ENCODE measurements at regions not wholly inside any gene's neighbourhood (a gene's known extent, or its start where the extent isn't known, plus 50 kb on each side); places are given as distances from the start of the nearest gene placed in this dataset.
"Not testable (repeated sequence)": the region's sequence is repeated elsewhere in the genome, so short reads cannot be mapped to it uniquely, and the experiment has no call there.

DNA sequence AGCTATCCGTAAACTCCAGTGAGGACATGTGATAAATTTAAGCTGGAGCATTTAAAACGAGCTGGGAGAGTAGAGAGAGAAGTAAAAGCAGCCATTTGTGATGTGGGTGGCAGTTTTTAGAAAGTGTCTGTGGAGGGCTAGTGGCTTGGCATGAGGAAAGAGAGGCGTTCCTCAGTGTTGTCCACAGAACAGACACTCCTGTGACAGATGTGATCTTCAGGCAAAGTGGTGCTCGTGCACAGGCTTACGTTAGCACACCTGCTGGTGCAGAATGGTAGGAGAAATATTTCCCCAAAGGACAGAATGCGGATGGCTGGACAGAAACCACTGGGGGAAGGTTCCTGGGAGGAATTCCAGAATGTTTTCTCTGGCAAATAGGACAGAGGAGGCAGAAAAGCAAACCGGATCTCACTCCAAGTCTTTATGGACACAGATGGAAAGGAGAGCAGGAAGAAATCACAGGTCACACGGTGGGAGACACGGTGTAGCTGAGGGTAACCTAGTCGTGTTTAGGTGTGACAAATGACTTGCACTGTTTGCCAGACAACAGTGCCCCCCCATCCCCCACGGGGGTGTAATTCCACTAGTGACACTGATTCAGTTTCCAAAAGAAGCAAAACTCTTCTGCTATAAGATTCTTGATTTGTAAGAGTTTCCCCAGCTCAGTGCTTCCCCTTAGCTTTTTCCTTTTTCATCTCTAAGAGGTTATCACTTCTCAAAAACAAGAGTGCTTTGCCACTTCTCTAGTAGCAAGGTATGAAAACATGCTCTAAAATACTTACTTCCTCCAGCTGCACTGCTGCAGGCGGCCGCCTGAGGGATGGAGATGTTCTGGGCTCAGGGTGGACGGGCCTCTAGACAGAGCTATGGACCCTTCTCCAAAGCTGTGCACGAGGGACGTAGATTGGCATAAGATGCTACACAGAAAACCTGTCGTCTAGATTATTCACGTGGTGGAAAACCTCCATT, 293.2 kb downstream of the QKI start:
- DNase-seq = no peak

DNA sequence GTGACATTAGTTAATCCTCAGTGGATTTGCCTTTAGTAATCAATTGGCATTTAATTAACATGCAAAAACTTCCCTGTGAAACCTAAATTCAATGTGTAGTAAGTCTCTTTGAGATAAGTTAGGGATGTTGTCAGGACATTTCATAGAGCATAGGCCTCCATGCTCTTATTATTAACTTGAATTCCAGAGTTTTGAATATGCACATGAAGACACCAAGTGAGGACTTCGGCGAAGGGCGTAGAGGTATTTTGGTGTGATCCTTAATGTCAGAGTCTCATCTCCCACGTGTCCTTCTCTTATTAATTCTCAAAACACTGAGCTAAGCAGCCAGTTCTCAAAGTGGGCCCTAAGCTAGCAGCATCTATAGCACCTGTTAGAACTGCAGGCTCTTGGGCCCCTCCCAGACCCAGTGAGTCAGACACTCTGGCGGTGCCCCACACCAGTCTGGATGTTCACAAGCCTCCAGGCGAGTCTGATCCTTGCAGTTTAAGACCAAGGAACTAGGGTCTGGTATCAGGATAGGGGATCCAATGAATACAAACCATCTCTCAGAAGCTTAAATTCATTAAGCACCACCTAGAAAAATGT, 292.1 kb downstream of the QKI start:
- no peak for DNase-seq

GRCh38 chr6:163705923-163706322, 291.4 kb downstream of the QKI start:
- no peak for DNase-seq

- DNase-seq = no peak
Observed at GRCh38 chr6:163702736-163703135, 288.2 kb downstream of the QKI start.

DNA sequence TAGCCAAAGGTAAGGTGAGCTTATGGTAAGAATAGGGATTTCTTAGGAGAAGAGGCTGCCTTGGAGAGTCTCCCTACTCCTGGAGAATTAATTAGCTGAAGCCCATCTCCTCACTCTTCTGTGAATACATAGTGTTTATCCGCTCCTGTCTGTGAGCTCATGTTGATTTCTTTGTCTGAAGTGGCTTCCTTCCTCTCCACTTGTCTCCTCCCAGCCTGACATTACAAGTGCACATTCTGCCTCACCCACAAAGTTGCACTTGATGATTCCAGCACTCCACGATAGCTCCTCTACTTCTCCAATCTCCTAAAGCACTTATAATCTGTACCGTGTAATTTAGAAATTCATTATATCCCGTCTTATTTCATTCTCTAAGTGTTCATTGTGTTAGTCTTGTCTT, 287.2 kb downstream of the QKI start:
- no peak for DNase-seq

- DNase-seq = no peak
Observed at GRCh38 chr6:163698086-163698485, 283.6 kb downstream of the QKI start.

DNA sequence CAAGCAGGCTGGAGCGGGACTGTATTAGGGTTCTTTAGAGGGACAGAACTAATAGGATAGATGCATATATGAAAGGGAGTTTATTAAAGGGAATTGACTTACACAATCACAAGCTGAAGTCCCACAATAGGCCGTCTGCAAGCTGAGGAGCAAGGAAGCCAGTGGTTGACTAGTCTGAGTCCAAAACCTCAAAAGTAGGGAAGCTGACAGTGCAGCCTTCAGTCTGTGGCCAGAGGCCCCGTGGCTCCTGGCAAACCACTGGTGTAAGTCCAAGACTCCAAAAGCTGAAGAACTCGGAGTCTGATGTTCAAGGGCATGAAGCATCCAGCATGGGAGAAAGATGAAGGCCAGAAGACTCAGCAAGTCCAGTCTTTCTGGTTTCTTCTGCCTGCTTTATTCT, 281.8 kb downstream of the QKI start:
- DNase-seq = not testable (repeated sequence)

- DNase-seq = no peak
Observed at GRCh38 chr6:163695414-163695864, 280.9 kb downstream of the QKI start.

- no peak for DNase-seq
Observed at GRCh38 chr6:163694988-163695398, 280.5 kb downstream of the QKI start.

DNA sequence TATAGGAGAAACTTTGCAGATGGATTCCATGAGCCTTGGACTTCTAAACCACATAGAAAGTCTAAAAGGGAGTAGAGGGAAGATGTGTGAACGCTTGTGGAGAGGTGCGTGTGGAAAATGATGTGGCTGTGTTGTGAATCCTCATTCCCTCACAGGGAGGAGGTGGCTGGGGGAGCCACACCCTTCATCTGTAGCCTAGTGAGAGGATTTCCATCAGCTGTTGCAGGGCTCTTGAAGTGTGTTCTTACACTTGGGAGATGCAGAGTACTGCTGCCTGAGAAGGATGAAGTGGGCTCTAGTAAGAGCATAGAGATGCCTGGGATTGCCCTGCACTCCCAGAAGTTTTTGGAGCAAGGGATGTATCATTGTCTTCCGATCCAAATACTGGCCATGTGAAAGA, 279.6 kb downstream of the QKI start:
- DNase-seq = no peak

DNA sequence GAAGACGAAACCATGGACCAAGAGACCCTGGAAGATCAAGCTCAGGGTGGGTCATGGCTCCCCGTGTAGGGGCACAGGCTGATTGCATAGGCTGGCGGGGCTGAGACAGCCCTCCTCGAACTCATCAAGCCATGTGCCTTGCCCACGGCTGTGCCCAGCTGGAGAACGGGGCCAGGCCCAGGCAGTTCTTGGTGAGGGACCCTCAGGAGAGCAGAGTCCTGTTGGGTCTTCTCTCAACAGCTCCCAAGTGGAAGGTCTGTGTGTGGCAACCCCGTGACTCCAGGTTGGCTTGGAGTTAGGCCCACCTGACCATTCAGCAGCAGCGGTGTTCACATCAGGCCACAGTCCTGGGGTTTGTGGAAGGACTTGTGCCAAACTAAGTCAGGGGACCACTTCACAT, 276.5 kb downstream of the QKI start:
- DNase-seq = no peak

DNA sequence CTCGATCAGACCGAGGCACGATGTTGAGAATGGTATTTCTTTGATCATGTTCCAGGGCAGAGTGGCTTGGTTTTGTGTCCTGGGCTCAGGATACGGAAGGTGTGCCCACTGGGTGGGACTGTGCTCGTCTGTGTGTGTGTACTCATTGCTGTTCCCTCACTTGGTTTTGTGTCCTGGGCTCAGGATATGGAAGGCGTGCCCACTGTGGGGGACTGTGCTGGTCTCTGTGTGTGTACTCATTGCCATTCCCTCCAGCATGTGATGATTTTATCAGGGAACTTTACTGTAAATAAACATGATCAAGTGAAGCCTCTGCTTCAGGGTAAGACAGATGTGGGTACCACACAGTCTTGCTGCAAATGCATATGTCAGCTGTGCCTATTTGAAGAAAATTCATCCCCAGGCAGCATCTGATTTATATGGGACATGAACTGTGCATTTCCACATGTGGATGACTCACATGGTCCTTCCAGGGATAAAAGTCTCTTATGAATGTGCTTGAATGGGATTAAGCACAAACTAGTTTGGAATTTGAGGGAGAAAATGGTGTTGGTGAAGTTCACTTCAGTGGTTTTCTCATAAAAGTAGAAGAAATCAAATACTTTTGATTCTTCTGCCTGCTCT, 274.3 kb downstream of the QKI start:
- no peak for DNase-seq

DNA sequence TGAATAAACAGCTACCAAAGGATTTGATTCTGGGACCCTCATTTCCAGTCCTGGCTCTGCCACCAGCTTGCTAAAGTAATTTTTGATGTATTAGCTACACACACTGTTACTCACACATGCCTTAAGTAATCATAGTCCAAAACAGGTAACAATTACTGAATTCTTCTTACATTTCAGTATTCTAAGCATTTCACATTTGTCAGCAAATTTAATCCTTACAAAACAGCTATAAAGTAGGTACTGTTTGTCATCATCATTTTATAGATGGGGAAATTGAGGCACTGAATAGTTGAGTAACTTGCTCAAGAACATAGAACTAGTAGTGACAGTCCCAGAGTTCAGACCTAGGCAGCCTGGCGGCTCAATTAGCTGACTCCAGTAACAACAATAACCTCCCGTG, 272.6 kb downstream of the QKI start:
- DNase-seq = no peak

DNA sequence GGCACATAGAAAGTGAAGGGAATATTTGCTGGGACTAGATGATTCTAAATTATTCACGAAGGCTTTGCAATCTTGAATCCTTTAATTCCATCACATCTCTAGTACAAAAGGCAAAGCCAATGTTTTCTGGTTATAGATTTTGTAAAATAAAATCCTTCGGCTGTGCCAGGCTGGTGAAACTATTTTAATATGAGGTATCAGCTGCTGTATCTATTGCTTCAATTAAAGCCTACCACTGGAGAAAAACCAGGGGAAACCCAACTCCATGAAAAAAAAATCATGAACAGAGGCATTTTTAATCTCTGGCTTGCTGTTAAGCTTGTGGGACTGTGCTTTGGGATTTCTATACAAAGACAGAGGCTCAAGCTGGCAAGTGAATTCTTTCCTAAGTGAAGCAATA, 271.8 kb downstream of the QKI start:
- DNase-seq = no peak

DNA sequence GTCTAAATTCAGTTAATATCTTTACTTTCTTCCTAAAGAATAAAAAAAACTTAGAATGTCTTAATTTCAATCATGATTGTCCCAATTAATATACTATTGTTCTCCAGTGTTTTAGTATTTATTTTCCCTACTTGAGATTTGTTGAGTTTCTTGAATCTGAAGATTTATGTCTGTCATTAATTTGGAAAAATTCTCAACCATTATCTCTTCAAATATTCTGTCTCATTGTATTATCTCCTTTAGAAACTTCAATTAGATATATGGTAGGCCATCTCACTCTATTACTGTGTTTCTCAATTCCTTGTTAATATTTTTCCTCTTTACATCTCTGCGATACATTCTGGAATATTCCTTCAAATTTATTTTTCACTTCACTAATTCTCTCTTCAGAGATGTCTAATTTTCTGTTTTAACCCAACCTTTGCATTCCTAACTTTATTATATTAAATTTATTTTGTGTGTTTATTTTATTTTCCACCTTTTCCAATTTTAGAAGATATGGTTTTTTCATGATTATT, 268.6 kb downstream of the QKI start:
- no peak for DNase-seq

GRCh38 chr6:163679753-163680152, 265.2 kb downstream of the QKI start:
- DNase-seq = no peak

DNA sequence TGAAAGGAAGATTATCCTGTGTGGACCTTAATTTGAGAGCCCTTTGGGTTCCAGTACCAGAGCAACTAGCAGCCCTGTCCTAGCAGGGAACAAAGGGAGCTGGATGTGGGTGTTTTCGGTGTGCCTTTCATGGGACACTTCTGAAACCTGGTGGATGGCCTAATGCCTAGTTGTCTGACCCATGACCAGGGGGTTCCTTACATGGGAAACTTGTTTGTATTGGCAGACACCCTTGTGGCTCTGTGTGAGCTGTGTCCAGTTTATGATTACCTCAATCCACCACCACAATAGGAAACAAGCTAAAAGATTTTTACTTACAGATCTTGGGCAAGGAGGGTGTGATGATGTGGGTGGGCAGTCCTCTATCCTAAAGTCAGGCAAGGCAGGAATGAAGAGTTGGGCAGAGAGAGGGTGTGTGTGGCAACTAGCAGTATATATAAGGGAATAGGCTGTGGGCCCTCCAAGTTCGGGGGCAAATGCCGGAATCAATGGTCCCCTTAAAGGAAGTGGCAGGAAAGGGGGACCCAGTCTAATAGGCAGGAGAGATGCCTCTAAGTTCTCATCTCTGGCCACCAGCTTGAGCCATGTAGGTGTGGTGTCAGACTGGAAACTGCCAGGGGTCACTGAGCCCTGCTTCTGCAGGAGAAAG, 264.6 kb downstream of the QKI start:
- no peak for DNase-seq

DNA sequence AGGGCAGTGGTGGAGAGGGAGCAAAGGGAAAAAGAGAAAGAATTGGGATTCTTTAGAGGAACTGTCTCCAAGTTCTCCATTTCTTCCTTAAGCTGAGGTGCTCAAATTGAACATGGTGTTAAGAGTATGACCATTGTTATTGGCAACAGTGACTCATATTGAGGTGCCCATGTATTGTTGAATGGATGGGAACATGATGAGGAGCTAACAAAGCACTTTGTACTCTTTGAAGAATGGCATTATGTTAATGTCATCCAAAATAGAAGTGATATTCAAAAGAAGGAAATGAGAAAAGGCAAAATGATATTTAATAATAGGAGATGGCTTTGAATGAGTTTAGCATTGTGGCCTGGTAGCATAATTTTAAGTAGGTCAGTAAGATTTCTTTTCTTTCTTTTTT, 261.1 kb downstream of the QKI start:
- DNase-seq = no peak

DNA sequence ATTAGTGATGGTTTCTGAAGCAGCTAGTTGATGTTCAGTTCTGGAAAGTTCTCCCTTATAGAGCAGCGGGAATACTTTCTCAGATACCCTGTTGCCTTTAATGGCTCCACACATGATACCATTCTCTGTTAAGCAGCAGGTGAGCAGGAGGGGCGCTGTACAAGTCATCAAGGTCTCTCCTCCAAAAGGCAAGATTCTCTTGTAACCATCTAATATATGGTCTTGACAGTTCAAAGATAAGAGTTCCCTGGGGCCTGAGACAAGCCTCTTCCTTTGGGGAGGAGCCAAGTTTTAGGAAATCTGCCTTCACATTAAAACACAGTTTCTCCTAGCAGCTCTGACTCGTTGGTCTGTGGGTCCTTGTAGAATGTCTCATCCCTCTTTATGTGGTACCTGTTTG, 258.2 kb downstream of the QKI start:
- no peak for DNase-seq

DNA sequence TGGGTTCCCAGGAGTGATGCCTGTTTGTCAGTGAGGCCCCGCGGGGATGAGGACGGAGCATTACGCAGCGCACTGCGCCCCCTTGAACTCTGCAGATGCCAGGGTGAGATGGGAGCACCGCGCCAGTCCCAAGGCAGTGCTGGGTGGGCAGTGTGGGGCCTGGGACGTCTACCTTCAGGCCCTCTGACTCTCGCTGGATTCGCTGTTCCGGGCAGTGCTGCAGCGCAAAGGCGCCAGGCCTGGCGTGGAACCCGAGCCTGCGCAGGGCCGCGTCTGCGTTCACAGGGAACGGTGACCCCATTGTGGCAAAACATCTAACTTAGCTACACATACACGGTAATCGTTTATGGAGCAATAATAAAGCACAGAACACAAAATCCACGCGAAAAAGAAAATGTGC, 257.3 kb downstream of the QKI start:
- DNase-seq = no peak

DNA sequence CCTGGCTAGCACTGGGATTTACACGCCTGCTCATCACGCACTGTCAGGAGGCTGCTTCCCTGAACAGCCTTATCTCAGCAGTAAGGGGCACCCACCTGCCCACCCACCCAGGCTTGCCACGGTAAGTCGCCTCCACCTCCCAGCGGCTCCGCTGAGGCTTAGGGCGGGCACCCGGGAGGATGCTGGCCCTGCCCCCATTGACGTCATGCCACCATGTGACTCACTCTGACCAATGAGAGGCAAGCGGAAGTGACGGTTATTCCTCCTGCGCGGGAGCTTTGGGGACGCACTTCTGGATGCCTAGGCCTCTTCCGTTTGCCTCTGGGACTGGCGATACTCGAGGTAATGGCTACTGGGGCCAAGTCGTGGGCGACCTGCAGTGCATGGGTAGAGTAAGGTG, 256.8 kb downstream of the QKI start:
- no peak for DNase-seq

GRCh38 chr6:163670336-163670735, 255.8 kb downstream of the QKI start:
- no peak for DNase-seq

- DNase-seq = no peak
Observed at GRCh38 chr6:163668061-163668426, 253.5 kb downstream of the QKI start.

All from right hindlimb (tissue), 1 donor.